ENCODE measurements at regions not wholly inside any gene's neighbourhood (a gene's known extent, or its start where the extent isn't known, plus 50 kb on each side); places are given as distances from the start of the nearest gene placed in this dataset.

GRCh38 chr1:60235275-60235674 is 161.7 kb upstream of the C1orf87 start:
- no peak for FAIRE-seq
- intact Hi-C loops (cut with DNase I) = no loop called here

DNA sequence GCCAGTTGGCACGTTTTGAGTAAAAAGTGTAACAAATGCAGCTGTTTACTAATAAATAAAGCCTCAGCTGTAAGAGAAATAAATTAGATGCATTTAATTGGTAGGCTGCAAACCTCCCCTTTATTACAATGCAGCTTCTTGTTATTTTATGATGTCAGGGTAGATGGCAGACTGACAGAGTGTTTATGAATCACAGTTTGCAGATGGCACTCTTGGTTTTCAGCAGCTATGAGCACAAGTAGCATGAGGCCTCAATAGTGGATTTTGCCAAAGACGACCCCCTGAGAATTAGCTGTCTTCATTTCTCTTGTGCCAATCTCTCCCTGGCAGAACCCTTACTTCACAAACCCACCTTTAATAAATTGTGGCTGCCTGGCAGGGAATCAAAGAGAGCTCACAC is 161.2 kb upstream of the C1orf87 start:
- no peaks in the 10 kb centered on the region for H3K9me3 ChIP-seq
- 51 to 57% methylated on average over 2 of the region's 2 CpGs for WGBS, 2 donors
- H3K4me1 ChIP-seq = no peaks in the 10 kb centered on the region
- ATAC-seq = no peak
- H3K36me3 ChIP-seq = no peaks in the 10 kb centered on the region
- no peaks in the 10 kb centered on the region for H3K27me3 ChIP-seq
- no peak overlapping the region for H3K27ac ChIP-seq
- intact Hi-C loops (cut with DNase I) = no loop called here
- no peak for DNase-seq
- FAIRE-seq = no peak
- H3K4me3 ChIP-seq = no peak overlapping the region
- TF ChIP-seq, protein P1, sequence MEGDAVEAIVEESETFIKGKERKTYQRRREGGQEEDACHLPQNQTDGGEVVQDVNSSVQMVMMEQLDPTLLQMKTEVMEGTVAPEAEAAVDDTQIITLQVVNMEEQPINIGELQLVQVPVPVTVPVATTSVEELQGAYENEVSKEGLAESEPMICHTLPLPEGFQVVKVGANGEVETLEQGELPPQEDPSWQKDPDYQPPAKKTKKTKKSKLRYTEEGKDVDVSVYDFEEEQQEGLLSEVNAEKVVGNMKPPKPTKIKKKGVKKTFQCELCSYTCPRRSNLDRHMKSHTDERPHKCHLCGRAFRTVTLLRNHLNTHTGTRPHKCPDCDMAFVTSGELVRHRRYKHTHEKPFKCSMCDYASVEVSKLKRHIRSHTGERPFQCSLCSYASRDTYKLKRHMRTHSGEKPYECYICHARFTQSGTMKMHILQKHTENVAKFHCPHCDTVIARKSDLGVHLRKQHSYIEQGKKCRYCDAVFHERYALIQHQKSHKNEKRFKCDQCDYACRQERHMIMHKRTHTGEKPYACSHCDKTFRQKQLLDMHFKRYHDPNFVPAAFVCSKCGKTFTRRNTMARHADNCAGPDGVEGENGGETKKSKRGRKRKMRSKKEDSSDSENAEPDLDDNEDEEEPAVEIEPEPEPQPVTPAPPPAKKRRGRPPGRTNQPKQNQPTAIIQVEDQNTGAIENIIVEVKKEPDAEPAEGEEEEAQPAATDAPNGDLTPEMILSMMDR (IDR thresholded peaks at IDR 0.05) = no peak

More at GRCh38 chr1:60235275-60235674, 161.7 kb upstream of the C1orf87 start:
- no peaks in the 10 kb centered on the region for H3K36me3 ChIP-seq
- ATAC-seq (no peak), DNase-seq (no peak)
- no peak overlapping the region for H3K4me3 ChIP-seq
- no peak overlapping the region for H3K27ac ChIP-seq
- no peaks in the 10 kb centered on the region for H3K9me3 ChIP-seq
- TF ChIP-seq, protein P1 (IDR thresholded peaks at IDR 0.05) = no peak
- H3K4me1 ChIP-seq = no peaks in the 10 kb centered on the region
- 60 to 61% methylated on average over 2 of the region's 2 CpGs for WGBS, 2 donors
- H3K27me3 ChIP-seq = no peaks in the 10 kb centered on the region

- ATAC-seq = no peak
- Histone ChIP-seq H3K4me1 (no peaks in the 10 kb centered on the region), H3K27me3 (no peaks in the 10 kb centered on the region), H3K4me3 (no peak overlapping the region), H3K36me3 (no peaks in the 10 kb centered on the region), H3K9me3 (no peaks in the 10 kb centered on the region), H3K27ac (no peak overlapping the region)
- intact Hi-C loops (cut with DNase I) = no loop called here
- DNase-seq = no peak
- no peak for FAIRE-seq
- TF ChIP-seq, protein P1 (IDR thresholded peaks at IDR 0.05) = no peak
Measured at GRCh38 chr1:60229821-60230220, 156.3 kb upstream of the C1orf87 start.

- H3K36me3 ChIP-seq = no peaks in the 10 kb centered on the region
- no peak overlapping the region for H3K27ac ChIP-seq
- H3K27me3 ChIP-seq = no peaks in the 10 kb centered on the region
- FAIRE-seq = no peak
- TF ChIP-seq, protein P1 (IDR thresholded peaks at IDR 0.05) = no peak
- H3K9me3 ChIP-seq = no peaks in the 10 kb centered on the region
- ATAC-seq = no peak
- H3K4me1 ChIP-seq = no peaks in the 10 kb centered on the region
- DNase-seq = no peak
- H3K4me3 ChIP-seq = no peak overlapping the region
- intact Hi-C loops (cut with DNase I) = no loop called here
- WGBS, 2 donors = 74 to 93% methylated on average over 1 of the region's 1 CpG
Measured at GRCh38 chr1:60228041-60228491, 154.5 kb upstream of the C1orf87 start.

DNA sequence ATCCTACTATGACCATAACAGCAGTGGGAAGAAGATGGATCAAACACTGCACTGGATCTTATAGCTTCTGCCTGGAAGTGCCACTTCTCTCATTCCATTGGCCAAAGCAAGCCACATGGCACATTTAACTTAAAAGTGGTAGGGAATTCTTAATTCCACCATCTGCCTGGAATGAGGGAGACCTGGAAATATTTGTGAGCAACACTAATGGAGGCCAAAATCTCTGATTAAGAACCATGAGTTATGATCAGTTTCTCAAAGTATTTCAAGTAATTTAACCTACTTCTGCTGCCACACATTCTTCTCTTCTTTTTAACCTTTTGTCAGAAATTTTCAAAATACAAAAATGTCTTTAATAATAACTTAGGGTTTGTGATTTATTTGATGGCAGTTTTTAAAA is 154.0 kb upstream of the C1orf87 start:
- H3K36me3 ChIP-seq = no peaks in the 10 kb centered on the region
- ATAC-seq = no peak
- no peak for FAIRE-seq
- no peaks in the 10 kb centered on the region for H3K4me1 ChIP-seq
- DNase-seq = no peak
- H3K4me3 ChIP-seq = no peak overlapping the region
- TF ChIP-seq, protein P1 (IDR thresholded peaks at IDR 0.05) = no peak
- intact Hi-C loops (cut with DNase I) = no loop called here
- H3K27ac ChIP-seq = no peak overlapping the region
- no peaks in the 10 kb centered on the region for H3K9me3 ChIP-seq
- no peaks in the 10 kb centered on the region for H3K27me3 ChIP-seq
